ENCODE measurements at regions not wholly inside any gene's neighbourhood (a gene's known extent, or its start where the extent isn't known, plus 50 kb on each side); places are given as distances from the start of the nearest gene placed in this dataset.

DNA sequence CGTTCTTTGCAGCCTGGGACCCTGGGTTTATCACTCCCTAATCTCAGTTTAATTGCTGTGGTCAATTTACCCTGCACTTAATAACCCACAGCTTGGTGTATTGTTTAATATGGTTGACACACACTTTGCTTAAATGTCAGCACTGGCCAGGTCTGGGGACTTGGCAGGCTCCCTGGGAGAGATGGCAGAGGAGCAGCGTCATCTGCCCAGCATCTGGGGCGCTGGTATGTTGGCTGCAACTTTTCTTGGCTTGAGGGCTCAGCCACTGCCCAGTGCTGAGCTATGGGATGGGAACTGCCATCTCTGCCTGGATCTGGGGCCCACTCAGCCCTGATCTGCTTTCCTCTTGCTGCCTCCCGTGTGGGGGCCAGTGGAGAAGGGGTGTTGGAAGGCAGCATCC, 115.7 kb upstream of the IRX3 start:
- no peak overlapping the region for H3K4me3 ChIP-seq
- 63% methylated on average over 1 of the region's 4 CpGs for WGBS
- H3K4me1 ChIP-seq, result no peaks in the 10 kb centered on the region
- intact Hi-C loops (cut with DNase I), result no loop called here
- H3K9me3 ChIP-seq, result no peaks in the 10 kb centered on the region
- H3K27ac ChIP-seq (replicated peaks in 1 of 4), result no peak overlapping the region
- no peaks in the 10 kb centered on the region for H3K36me3 ChIP-seq
- TF ChIP-seq EP300 (IDR thresholded peaks at IDR 0.05), result no peak
- no peak for TF ChIP-seq POLR2A (IDR thresholded peaks at IDR 0.05; ENCODE audit: low read depth)
- TF ChIP-seq POLR2AphosphoS5 (IDR thresholded peaks at IDR 0.05), result no peak
- DNase-seq (ENCODE audit: extremely low spot score), result no peak
- H3K27me3 ChIP-seq, result peaks cover 0 to 13% (median 0%) of the 10 kb centered on the region in 4 donors

DNA sequence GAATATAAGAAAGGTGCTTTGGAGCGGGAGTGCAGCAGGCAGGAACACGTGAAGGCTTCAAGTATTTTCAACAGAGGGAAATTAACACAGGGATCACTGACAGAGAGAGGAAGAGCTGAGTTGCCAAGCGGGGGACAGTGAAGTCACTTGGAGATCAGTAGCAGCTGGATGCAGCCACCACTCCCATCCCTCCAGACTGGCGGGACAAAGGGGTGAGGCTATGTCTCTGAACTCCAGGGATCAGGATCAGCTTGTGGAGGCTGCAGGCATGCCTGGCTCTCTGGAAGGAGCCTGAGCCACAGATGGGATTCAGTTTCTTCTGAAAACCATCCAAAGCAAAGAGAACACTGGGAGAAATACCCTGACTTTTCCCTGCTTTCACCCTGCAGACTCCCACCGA, 113.7 kb upstream of the IRX3 start:
- H3K36me3 ChIP-seq, result no peaks in the 10 kb centered on the region
- H3K27me3 ChIP-seq, result peaks cover 0 to 16% (median 0%) of the 10 kb centered on the region in 4 donors
- H3K27ac ChIP-seq (replicated peaks in 1 of 4), result no peak overlapping the region
- H3K4me3 ChIP-seq, result no peak overlapping the region
- DNase-seq (ENCODE audit: extremely low spot score), result no peak
- H3K9me3 ChIP-seq, result peaks cover 0 to 5% (median 0%) of the 10 kb centered on the region in 4 donors
- no peak for TF ChIP-seq POLR2AphosphoS5 (IDR thresholded peaks at IDR 0.05)
- intact Hi-C loops (cut with DNase I), result no loop called here
- 59% methylated on average over 5 of the region's 5 CpGs for WGBS
- H3K4me1 ChIP-seq, result no peaks in the 10 kb centered on the region

- 91% methylated on average over 3 of the region's 3 CpGs for WGBS
- Histone ChIP-seq H3K4me3 (no peak overlapping the region), H3K27me3 (peaks cover 0 to 16% (median 0%) of the 10 kb centered on the region in 4 donors), H3K36me3 (no peaks in the 10 kb centered on the region), H3K4me1 (no peaks in the 10 kb centered on the region), H3K9me3 (peaks cover 0 to 5% (median 0%) of the 10 kb centered on the region in 4 donors), H3K27ac (replicated peaks in 1 of 4) (no peak overlapping the region)
- TF ChIP-seq EP300 (IDR thresholded peaks at IDR 0.05) (no peak), POLR2A (IDR thresholded peaks at IDR 0.05; ENCODE audit: low read depth) (no peak), POLR2AphosphoS5 (IDR thresholded peaks at IDR 0.05) (no peak)
- TF ChIP-seq, protein P1, sequence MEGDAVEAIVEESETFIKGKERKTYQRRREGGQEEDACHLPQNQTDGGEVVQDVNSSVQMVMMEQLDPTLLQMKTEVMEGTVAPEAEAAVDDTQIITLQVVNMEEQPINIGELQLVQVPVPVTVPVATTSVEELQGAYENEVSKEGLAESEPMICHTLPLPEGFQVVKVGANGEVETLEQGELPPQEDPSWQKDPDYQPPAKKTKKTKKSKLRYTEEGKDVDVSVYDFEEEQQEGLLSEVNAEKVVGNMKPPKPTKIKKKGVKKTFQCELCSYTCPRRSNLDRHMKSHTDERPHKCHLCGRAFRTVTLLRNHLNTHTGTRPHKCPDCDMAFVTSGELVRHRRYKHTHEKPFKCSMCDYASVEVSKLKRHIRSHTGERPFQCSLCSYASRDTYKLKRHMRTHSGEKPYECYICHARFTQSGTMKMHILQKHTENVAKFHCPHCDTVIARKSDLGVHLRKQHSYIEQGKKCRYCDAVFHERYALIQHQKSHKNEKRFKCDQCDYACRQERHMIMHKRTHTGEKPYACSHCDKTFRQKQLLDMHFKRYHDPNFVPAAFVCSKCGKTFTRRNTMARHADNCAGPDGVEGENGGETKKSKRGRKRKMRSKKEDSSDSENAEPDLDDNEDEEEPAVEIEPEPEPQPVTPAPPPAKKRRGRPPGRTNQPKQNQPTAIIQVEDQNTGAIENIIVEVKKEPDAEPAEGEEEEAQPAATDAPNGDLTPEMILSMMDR (IDR thresholded peaks at IDR 0.05), result no peak
- intact Hi-C loops (cut with DNase I), result no loop called here
- DNase-seq (ENCODE audit: extremely low spot score), result no peak
Measured at GRCh38 chr16:54398986-54399385, 112.4 kb upstream of the IRX3 start.

DNA sequence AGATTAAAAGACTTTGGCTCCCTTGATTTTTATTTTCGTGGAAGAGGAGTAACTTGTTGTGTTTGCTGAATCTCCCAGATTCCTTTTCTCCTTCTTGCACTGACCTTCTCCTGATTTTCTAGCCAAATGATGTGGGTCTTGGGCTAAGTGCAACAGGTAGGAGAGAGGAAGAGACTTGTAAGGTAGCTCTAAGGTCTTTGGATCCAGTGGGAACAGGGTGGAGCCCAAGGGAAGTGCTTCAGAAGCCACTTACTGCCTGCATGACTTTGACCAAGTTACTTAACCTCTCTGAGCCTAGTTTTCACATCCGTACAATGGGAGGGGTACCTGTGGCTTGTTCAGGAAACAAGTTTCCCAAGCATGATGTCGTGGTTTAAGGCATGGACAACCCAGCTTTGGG, 111.3 kb upstream of the IRX3 start:
- H3K9me3 ChIP-seq, result peaks cover 0 to 5% (median 0%) of the 10 kb centered on the region in 4 donors
- H3K27ac ChIP-seq (replicated peaks in 1 of 4), result no peak overlapping the region
- no peaks in the 10 kb centered on the region for H3K36me3 ChIP-seq
- intact Hi-C loops (cut with DNase I), result no loop called here
- H3K4me3 ChIP-seq, result no peak overlapping the region
- H3K27me3 ChIP-seq, result peaks cover 0 to 16% (median 0%) of the 10 kb centered on the region in 4 donors
- no peak for DNase-seq (ENCODE audit: extremely low spot score)
- TF ChIP-seq POLR2A (IDR thresholded peaks at IDR 0.05; ENCODE audit: low read depth) (no peak), EP300 (IDR thresholded peaks at IDR 0.05) (no peak)
- H3K4me1 ChIP-seq, result no peaks in the 10 kb centered on the region
- 50% methylated on average over 3 of the region's 3 CpGs for WGBS

DNA sequence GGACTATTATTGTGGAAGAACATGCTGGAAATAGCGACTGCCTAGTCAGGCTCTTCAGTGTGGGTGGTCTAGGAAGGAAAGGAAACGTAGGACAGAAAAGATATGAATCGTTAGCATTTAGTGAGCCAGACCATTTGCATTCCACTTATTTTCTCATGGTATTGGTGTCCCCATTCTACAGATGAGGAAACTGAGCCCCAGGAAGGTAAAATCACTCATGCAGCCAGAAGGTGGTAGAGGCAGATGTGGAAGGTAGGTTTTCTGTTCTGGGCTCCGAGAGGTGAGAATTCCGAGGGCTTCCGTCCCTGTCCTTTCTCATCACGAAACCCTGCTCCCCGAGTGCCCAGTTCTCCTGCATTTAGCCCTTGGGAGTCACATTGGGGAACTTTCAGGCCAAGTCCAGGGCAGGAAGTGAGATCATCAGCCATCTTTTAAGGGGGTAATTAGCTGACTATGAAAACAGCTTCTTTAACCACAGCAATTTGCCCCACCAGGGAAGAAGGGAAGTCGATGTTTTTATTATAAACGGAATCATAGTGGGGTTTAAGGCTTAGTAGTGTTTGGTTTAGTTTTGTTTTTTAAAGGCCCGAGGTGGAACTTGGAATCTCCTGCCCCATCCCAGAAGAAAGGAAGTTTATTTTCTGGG, 110.7 kb upstream of the IRX3 start:
- 73% methylated on average over 11 of the region's 11 CpGs for WGBS
- H3K4me3 ChIP-seq, result no peak overlapping the region

DNA sequence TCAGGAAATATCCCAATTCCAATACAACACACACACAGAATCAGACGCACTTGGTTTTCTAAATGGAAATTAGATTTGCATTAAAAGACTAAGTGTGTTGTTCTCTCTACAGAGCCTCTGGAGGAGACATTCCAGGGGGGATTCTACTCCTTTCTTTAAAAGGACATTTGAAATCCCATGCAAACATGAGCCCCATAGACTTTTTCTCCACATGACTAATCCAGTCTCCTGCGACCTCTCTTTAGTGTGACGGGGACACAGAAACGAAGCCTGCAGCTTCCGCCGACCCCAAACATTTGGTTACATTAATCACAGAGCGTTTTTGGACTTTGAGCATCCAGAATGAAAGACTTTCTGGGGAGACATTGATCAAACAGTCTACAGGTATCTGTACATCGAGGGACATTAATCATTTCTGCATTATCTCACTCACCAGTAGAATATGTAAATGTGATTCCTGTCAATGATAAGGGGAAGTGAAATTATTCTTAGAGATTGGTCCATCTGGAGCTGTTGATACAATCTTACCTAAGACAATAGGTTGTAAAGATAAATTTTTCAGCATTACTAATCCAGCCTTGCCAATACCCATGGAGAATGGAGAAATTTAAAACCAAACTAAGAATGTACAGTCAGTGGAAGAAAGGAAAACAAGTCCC, 103.4 kb upstream of the IRX3 start:
- no peak for TF ChIP-seq POLR2AphosphoS5 (IDR thresholded peaks at IDR 0.05)
- TF ChIP-seq EP300 (IDR thresholded peaks at IDR 0.05), result no peak
- TF ChIP-seq, protein P1 (IDR thresholded peaks at IDR 0.05), result no peak
- TF ChIP-seq POLR2A (IDR thresholded peaks at IDR 0.05; ENCODE audit: low read depth), result no peak
- H3K36me3 ChIP-seq, result no peaks in the 10 kb centered on the region
- H3K4me1 ChIP-seq, result no peaks in the 10 kb centered on the region
- peaks cover 0 to 3% (median 0%) of the 10 kb centered on the region in 4 donors for H3K27me3 ChIP-seq
- DNase-seq (ENCODE audit: extremely low spot score), result no peak
- intact Hi-C loops (cut with DNase I), result no loop called here
- no peak overlapping the region for H3K27ac ChIP-seq (replicated peaks in 1 of 4)
- no peaks in the 10 kb centered on the region for H3K9me3 ChIP-seq
- H3K4me3 ChIP-seq, result no peak overlapping the region
- 67% methylated on average over 8 of the region's 8 CpGs for WGBS

More for the DNA sequence above, 110.7 kb upstream of the IRX3 start:
- Histone ChIP-seq H3K9me3 (peaks cover 0 to 5% (median 0%) of the 10 kb centered on the region in 4 donors), H3K36me3 (no peaks in the 10 kb centered on the region), H3K27me3 (peaks cover 0 to 16% (median 0%) of the 10 kb centered on the region in 4 donors), H3K4me1 (no peaks in the 10 kb centered on the region), H3K27ac (replicated peaks in 1 of 4) (no peak overlapping the region)
- intact Hi-C loops (cut with DNase I), result no loop called here
- no peak for TF ChIP-seq POLR2AphosphoS5 (IDR thresholded peaks at IDR 0.05)
- DNase-seq (ENCODE audit: extremely low spot score), result no peak
